ENCODE measurements at regions not wholly inside any gene's neighbourhood (a gene's known extent, or its start where the extent isn't known, plus 50 kb on each side); places are given as distances from the start of the nearest gene placed in this dataset.

DNA sequence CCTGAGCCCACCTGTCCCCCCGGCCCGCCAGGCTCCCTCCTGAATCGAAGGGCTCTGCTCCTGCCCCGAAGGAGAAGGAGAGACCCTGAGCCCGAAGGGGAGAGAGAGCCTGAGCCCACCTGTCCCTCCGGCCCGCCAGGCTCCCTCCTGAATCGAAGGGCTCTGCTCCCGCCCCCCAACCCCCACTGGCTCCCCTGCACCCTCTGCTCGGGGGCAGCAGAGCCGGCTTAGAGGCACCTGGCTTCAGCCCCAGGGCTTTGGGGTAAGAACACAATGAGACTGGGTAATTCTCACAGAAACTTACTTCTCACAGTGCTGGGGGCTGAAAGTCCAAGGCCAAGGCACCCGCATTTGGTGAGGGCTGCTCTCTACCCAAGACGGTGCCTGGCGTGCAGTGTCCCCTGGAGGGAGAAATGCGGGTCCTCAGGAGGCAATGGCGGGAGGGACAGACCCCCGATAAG is 53.1 kb upstream of the FBRSL1 start:
- DNase-seq (ENCODE audit: low read depth, low spot score) (no peak), FAIRE-seq (no peak)
- Histone ChIP-seq H3K9me3 (ENCODE audit: control insufficient read depth, low read depth, low read length) (no peaks in the 10 kb centered on the region), H3K9me1 (ENCODE audit: control insufficient read depth, extremely low read depth, insufficient read depth, low read length) (no peaks in the 10 kb centered on the region), H3K36me3 (ENCODE audit: control insufficient read depth in 2 of 2, extremely low read depth in 1 of 2, insufficient read depth in 2 of 2, low read length in 2 of 2) (no peaks in the 10 kb centered on the region), H3K4me3 (ENCODE audit: control insufficient read depth in 2 of 3, extremely low read depth in 1 of 3, insufficient read depth in 2 of 3, low read depth in 1 of 3, low read length in 3 of 3) (no peak overlapping the region), H2AFZ (ENCODE audit: control insufficient read depth, low read length) (no peak overlapping the region), H3K4me1 (ENCODE audit: control insufficient read depth, extremely low read depth, insufficient read depth, low read length) (no peaks in the 10 kb centered on the region), H3K27me3 (ENCODE audit: control insufficient read depth, extremely low read depth, insufficient read depth, low read length) (peaks cover 62% of the 10 kb centered on the region), H4K20me1 (ENCODE audit: control insufficient read depth, extremely low read depth, insufficient read depth, low read length) (no peaks in the 10 kb centered on the region), H3K9ac (ENCODE audit: control insufficient read depth, extremely low read depth, insufficient read depth, low read length) (no peak overlapping the region), H3K4me2 (ENCODE audit: control insufficient read depth, extremely low read depth, insufficient read depth, low read depth, low read length) (no peak overlapping the region), H3K79me2 (ENCODE audit: control insufficient read depth, insufficient read depth, low read length) (no peaks in the 10 kb centered on the region), H3K27ac (ENCODE audit: control insufficient read depth, insufficient read depth, low read length) (no peak overlapping the region)
- TF ChIP-seq, protein P1, sequence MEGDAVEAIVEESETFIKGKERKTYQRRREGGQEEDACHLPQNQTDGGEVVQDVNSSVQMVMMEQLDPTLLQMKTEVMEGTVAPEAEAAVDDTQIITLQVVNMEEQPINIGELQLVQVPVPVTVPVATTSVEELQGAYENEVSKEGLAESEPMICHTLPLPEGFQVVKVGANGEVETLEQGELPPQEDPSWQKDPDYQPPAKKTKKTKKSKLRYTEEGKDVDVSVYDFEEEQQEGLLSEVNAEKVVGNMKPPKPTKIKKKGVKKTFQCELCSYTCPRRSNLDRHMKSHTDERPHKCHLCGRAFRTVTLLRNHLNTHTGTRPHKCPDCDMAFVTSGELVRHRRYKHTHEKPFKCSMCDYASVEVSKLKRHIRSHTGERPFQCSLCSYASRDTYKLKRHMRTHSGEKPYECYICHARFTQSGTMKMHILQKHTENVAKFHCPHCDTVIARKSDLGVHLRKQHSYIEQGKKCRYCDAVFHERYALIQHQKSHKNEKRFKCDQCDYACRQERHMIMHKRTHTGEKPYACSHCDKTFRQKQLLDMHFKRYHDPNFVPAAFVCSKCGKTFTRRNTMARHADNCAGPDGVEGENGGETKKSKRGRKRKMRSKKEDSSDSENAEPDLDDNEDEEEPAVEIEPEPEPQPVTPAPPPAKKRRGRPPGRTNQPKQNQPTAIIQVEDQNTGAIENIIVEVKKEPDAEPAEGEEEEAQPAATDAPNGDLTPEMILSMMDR (optimal IDR thresholded peaks at IDR 0.05 in 1 of 3, IDR thresholded peaks at IDR 0.05 in 1 of 3, conservative IDR thresholded peaks at IDR 0.05 in 1 of 3; ENCODE audit: extremely low read depth in 1 of 3, insufficient read depth in 2 of 3, low read length in 3 of 3) = no peak
- TF ChIP-seq EZH2 (IDR thresholded peaks at IDR 0.05; ENCODE audit: low read length) = no peak
- dilution Hi-C loops (cut with MboI; ENCODE audit: extremely low pct_ligation_motif_present, low sequenced_read_pairs) = no loop called here

DNA sequence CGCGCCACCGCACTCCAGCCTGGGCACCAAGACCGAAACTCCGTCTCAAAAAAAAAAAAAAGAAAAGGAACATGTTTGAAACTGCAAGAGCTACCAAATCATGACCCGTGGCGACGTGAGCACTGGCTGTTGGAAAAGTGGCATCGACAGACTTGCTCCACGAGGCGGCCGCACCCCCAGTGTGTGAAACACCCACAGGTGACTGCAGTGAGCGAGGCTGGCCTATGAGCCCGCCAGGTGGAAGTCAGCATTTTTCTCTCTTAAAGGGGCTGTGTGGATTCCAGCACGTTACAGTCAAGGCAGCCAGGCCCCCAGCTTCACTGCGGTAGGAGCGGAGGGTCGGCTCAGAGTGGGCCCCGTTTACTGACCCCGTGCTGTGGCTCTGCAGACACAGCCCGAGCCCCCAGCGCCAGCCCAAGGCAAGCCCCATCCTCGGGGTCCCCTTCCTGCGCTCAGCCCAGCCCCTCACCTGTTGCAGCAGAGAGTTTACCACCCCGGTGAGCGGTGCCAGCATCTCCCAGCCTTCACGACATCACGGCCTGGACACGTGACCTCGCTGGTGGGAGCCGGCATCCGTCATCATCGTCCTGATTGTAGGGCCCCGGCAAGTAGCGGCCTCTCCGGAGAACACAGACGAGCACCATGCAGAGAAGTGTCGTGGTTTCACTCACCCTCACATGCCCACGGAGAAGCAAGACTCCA is 54.3 kb upstream of the FBRSL1 start:
- Histone ChIP-seq H3K27ac (ENCODE audit: control insufficient read depth, insufficient read depth, low read length) (no peak overlapping the region), H3K4me1 (ENCODE audit: control insufficient read depth, extremely low read depth, insufficient read depth, low read length) (peaks cover 5% of the 10 kb centered on the region), H3K4me3 (ENCODE audit: control insufficient read depth in 2 of 3, extremely low read depth in 1 of 3, insufficient read depth in 2 of 3, low read depth in 1 of 3, low read length in 3 of 3) (no peak overlapping the region), H3K4me2 (ENCODE audit: control insufficient read depth, extremely low read depth, insufficient read depth, low read depth, low read length) (no peak overlapping the region), H3K27me3 (ENCODE audit: control insufficient read depth, extremely low read depth, insufficient read depth, low read length) (peaks cover 68% of the 10 kb centered on the region), H2AFZ (ENCODE audit: control insufficient read depth, low read length) (no peak overlapping the region), H3K36me3 (ENCODE audit: control insufficient read depth in 2 of 2, extremely low read depth in 1 of 2, insufficient read depth in 2 of 2, low read length in 2 of 2) (no peaks in the 10 kb centered on the region), H4K20me1 (ENCODE audit: control insufficient read depth, extremely low read depth, insufficient read depth, low read length) (no peaks in the 10 kb centered on the region), H3K9me1 (ENCODE audit: control insufficient read depth, extremely low read depth, insufficient read depth, low read length) (no peaks in the 10 kb centered on the region), H3K9ac (ENCODE audit: control insufficient read depth, extremely low read depth, insufficient read depth, low read length) (no peak overlapping the region), H3K79me2 (ENCODE audit: control insufficient read depth, insufficient read depth, low read length) (no peaks in the 10 kb centered on the region), H3K9me3 (ENCODE audit: control insufficient read depth, low read depth, low read length) (no peaks in the 10 kb centered on the region)
- FAIRE-seq = no peak
- dilution Hi-C loops (cut with MboI; ENCODE audit: extremely low pct_ligation_motif_present, low sequenced_read_pairs) = no loop called here
- TF ChIP-seq, protein P1 (optimal IDR thresholded peaks at IDR 0.05 in 1 of 3, IDR thresholded peaks at IDR 0.05 in 1 of 3, conservative IDR thresholded peaks at IDR 0.05 in 1 of 3; ENCODE audit: extremely low read depth in 1 of 3, insufficient read depth in 2 of 3, low read length in 3 of 3) = no peak
- no peak for TF ChIP-seq EZH2 (IDR thresholded peaks at IDR 0.05; ENCODE audit: low read length)
- no peak for DNase-seq (ENCODE audit: low read depth, low spot score)

All from keratinocyte (primary cell).